Fibroblast of villous mesenchyme (primary cell): ENCODE measurements at regions not wholly inside any gene's neighbourhood (a gene's known extent, or its start where the extent isn't known, plus 50 kb on each side); places are given as distances from the start of the nearest gene placed in this dataset.
"Not testable (repeated sequence)": the region's sequence is repeated elsewhere in the genome, so short reads cannot be mapped to it uniquely, and the experiment has no call there.

Experiments used
- DNase-seq: peaks from one replicate; pipeline ENCODE4 v3.0.0-alpha.2; 2010; ENCODE audit warnings: low read depth
- H3K4me3 ChIP-seq: 2 replicates; pipeline ENCODE4 v1.5.1; 2011; ENCODE audit warnings: low read depth, mild to moderate bottlenecking, low read length
- TF ChIP-seq, protein P1 (sequence below): IDR thresholded peaks from 2 replicates; pipeline ENCODE4 v1.5.1; 2012; ENCODE audit warnings: low read depth, mild to moderate bottlenecking, low read length; ENCODE audit not compliant: insufficient read depth

DNA sequence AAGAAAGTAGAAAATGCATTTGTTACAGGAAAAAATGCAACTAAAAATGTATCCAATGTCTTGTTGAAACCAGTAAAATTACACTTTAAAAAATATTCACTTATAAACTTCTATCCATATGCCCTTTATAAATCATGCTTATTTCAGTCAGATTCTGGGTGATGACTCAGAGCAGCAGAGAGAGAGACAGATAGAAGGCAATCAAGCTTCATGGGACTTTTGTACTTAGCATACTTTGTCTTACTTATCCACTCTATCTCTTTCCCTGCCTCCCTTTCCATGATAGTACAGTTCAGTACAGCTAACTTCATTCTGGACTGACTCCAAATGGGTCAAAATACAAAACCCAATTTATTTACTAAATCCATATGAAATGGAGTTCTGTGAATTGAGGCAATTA lies 1438.2 kb downstream of the ZPLD1 start:
- TF ChIP-seq, protein P1, sequence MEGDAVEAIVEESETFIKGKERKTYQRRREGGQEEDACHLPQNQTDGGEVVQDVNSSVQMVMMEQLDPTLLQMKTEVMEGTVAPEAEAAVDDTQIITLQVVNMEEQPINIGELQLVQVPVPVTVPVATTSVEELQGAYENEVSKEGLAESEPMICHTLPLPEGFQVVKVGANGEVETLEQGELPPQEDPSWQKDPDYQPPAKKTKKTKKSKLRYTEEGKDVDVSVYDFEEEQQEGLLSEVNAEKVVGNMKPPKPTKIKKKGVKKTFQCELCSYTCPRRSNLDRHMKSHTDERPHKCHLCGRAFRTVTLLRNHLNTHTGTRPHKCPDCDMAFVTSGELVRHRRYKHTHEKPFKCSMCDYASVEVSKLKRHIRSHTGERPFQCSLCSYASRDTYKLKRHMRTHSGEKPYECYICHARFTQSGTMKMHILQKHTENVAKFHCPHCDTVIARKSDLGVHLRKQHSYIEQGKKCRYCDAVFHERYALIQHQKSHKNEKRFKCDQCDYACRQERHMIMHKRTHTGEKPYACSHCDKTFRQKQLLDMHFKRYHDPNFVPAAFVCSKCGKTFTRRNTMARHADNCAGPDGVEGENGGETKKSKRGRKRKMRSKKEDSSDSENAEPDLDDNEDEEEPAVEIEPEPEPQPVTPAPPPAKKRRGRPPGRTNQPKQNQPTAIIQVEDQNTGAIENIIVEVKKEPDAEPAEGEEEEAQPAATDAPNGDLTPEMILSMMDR, result no peak
- no peak overlapping the region for H3K4me3 ChIP-seq
- DNase-seq, result no peak

DNA sequence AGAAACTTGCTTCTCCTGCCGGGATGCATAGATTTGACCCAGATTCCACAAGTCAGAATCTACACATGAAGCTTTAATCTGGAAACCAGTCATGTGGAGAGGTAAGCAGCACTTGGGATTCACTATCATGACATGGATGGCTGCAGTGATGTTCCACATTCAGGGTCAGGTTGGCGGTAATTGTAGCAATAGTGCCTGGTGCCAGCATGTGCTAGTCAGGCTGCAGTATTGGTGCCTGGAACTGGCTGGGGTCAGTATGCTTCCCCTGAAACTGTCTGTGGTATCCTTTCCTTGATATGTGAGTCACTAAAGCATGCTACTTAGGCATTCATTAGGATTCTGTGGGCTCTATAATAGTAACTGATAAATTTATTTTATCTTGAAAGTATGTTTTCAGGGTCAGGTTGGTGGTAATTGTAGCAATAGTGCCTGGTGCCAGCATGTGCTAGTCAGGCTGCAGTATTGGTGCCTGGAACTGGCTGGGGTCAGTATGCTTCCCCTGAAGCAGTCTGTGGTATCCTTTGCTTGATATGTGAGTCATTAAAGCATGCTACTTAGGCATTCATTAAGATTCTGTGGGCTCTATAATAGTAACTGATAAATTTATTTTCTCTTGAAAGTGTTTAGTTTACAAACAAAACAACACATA lies 1439.2 kb downstream of the ZPLD1 start:
- no peak overlapping the region for H3K4me3 ChIP-seq
- no peak for DNase-seq
- TF ChIP-seq, protein P1, result no peak

DNA sequence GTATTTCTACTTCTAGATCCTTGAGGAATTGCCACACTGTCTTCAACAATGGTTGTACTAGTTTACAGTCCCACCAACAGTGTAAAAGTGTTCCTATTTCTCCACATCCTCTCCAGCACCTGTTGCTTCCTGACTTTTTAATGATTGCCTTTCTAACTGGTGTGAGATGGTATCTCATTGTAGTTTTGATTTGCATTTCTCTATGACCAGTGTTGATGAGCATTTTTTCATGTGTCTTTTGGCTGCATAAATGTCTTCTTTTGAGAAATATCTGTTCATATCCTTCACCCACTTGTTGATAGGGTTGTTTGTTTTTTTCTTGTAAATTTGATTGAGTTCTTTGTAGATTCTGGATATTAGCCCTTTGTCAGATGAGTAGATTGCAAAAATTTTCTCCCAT lies 1447.0 kb downstream of the ZPLD1 start:
- DNase-seq, H3K4me3 ChIP-seq: not testable (repeated sequence)

- TF ChIP-seq, protein P1, result no peak
- no peak for DNase-seq
- no peak overlapping the region for H3K4me3 ChIP-seq
Observed at GRCh38 chr3:103889675-103890074, 1454.9 kb downstream of the ZPLD1 start.

GRCh38 chr3:103894162-103894822 lies 1459.5 kb downstream of the ZPLD1 start:
- no peak for DNase-seq
- no peak overlapping the region for H3K4me3 ChIP-seq
- TF ChIP-seq, protein P1, result no peak

- no peak overlapping the region for H3K4me3 ChIP-seq
- no peak for DNase-seq
- TF ChIP-seq, protein P1, result no peak
Observed at GRCh38 chr3:103899328-103899727, 1464.5 kb downstream of the ZPLD1 start.

DNA sequence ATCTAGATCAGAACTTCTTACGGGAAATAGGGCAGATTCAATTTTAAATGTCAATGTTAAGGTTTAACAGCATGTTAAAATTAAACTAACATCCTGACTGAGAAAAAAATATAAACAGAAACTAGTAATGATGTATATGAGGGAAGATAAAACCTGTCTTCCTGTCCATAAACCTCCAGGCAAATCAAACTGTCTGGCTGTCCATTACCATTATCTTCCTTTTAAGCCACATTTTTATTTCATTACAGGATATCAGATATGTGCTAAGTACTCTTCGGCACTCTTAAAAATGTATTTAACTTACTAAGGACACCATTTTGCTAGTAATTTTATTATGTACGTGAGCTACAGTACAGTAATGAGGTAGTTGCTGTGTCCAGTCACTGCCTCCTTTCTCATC lies 1461.7 kb upstream of the ALCAM start:
- DNase-seq, result no peak
- no peak overlapping the region for H3K4me3 ChIP-seq
- TF ChIP-seq, protein P1, result no peak
